HL-60 (cell line): ENCODE measurements at regions not wholly inside any gene's neighbourhood (a gene's known extent, or its start where the extent isn't known, plus 50 kb on each side); places are given as distances from the start of the nearest gene placed in this dataset.

Experiments used
- DNase-seq, 2 experiments: peaks; one replicate each; pipeline ENCODE4 v3.0.0-alpha.2; 2010 to 2020; ENCODE audit warnings: low read depth in 1 of 2, low spot score in 1 of 2
- H3K27ac ChIP-seq: fragments of 250-450 bp; sonication (Bioruptor Pico); replicated peaks from 2 replicates; pipeline ENCODE4 v1.5.1; 2020; ENCODE audit warnings: mild to moderate bottlenecking, moderate library complexity
- H3K27me3 ChIP-seq: fragments of 250-450 bp; sonication (Bioruptor Pico); 2 replicates; pipeline ENCODE4 v1.5.1; 2021; ENCODE audit warnings: mild to moderate bottlenecking, moderate library complexity; ENCODE audit not compliant: insufficient read depth, poor library complexity, severe bottlenecking
- H3K4me3 ChIP-seq: replicated peaks from 2 replicates; pipeline ENCODE4 v1.5.1; 2011; ENCODE audit warnings: mild to moderate bottlenecking, control low read depth, low read length; ENCODE audit not compliant: insufficient read depth
- CTCF ChIP-seq: IDR thresholded peaks from one replicate; pipeline ENCODE4 v1.5.1; 2011; ENCODE audit warnings: low read length, control low read depth, inconsistent platforms; ENCODE audit not compliant: insufficient read depth
- GABPA ChIP-seq: IDR thresholded peaks from 2 replicates; pipeline ENCODE4 v1.6.1; 2012; ENCODE audit warnings: low read depth
- POLR2AphosphoS5 ChIP-seq: IDR thresholded peaks from 2 replicates; pipeline ENCODE4 v1.6.1; 2012; ENCODE audit warnings: low read depth
- REST ChIP-seq: IDR thresholded peaks from 2 replicates; pipeline ENCODE4 v1.6.1; 2012; ENCODE audit warnings: low read depth; ENCODE audit not compliant: insufficient replicate concordance
- SPI1 ChIP-seq: IDR thresholded peaks from 2 replicates; pipeline ENCODE4 v1.6.1; 2012; ENCODE audit warnings: low read depth, mild to moderate bottlenecking, borderline replicate concordance

GRCh38 chr10:78736926-78737630 is 331.7 kb upstream of the ZMIZ1 start:
- H3K4me3 ChIP-seq: no peak overlapping the region
- no peaks in the 10 kb centered on the region for H3K27me3 ChIP-seq
- TF ChIP-seq CTCF: no peak
- TF ChIP-seq REST: no peak
- TF ChIP-seq SPI1: no peak
- TF ChIP-seq POLR2AphosphoS5: no peak
- no peak for TF ChIP-seq GABPA
- H3K27ac ChIP-seq: no peak overlapping the region
- no peak for DNase-seq

GRCh38 chr10:78737883-78738856 is 330.6 kb upstream of the ZMIZ1 start:
- no peak for DNase-seq
- H3K27ac ChIP-seq: no peak overlapping the region
- H3K27me3 ChIP-seq: no peaks in the 10 kb centered on the region
- TF ChIP-seq SPI1 (no peak), GABPA (no peak), POLR2AphosphoS5 (no peak), REST (no peak), CTCF (no peak)
- H3K4me3 ChIP-seq: no peak overlapping the region

GRCh38 chr10:78738861-78739260 is 329.9 kb upstream of the ZMIZ1 start:
- no peak for TF ChIP-seq CTCF
- TF ChIP-seq POLR2AphosphoS5: no peak
- no peak for TF ChIP-seq SPI1
- no peak for TF ChIP-seq GABPA
- TF ChIP-seq REST: no peak
- Histone ChIP-seq H3K4me3 (no peak overlapping the region), H3K27me3 (no peaks in the 10 kb centered on the region), H3K27ac (no peak overlapping the region)
- DNase-seq: no peak
